ENCODE measurements at regions not wholly inside any gene's neighbourhood (a gene's known extent, or its start where the extent isn't known, plus 50 kb on each side); places are given as distances from the start of the nearest gene placed in this dataset.

DNA sequence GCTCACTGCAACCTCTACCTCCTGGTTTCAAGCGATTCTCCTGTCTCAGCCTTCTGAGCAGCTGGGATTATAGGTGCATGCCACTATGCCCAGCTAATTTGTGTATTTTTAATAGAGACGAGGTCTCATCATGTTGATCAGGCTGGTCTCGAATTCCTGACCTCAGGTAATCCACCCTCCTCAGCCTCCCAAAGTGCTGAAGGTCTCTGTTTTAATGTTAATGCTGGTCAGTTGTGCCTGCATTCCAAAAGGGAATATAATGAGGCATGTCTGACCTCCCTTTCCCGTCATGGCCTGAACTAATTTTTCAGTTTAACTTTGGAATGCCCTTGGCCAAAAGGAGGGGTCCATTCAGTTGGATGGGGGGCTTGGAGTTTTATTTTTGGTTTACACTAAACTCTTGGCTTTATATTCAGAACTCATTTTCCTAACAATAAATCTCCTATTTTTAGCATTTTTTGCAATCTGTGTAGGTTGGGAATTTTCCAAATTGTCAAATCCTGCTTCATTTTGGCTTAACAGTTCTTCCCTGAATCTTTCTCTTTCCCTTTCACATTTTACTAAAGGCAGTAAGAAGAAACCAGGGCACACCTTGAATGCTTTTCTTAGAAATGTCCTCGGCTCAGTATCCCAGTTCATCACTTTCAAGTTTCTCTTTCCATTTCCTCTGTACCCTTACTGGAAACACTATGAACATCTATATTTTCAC, 1175.5 kb downstream of the MAT2B start:
- no peaks in the 10 kb centered on the region for H3K9me3 ChIP-seq
- no peaks in the 10 kb centered on the region for H3K36me3 ChIP-seq
- no peak overlapping the region for H3K4me3 ChIP-seq
- DNase-seq (no peak), ATAC-seq (no peak)
- no peaks in the 10 kb centered on the region for H3K27me3 ChIP-seq
- intact Hi-C loops (cut with DNase I): no loop called here
- 23% methylated on average over 4 of the region's 5 CpGs for WGBS (ENCODE audit: insufficient coverage, low coverage, low lambda C conversion rate, missing lambda C conversion rate)
- H3K27ac ChIP-seq: no peak overlapping the region
- TF ChIP-seq, protein P1, sequence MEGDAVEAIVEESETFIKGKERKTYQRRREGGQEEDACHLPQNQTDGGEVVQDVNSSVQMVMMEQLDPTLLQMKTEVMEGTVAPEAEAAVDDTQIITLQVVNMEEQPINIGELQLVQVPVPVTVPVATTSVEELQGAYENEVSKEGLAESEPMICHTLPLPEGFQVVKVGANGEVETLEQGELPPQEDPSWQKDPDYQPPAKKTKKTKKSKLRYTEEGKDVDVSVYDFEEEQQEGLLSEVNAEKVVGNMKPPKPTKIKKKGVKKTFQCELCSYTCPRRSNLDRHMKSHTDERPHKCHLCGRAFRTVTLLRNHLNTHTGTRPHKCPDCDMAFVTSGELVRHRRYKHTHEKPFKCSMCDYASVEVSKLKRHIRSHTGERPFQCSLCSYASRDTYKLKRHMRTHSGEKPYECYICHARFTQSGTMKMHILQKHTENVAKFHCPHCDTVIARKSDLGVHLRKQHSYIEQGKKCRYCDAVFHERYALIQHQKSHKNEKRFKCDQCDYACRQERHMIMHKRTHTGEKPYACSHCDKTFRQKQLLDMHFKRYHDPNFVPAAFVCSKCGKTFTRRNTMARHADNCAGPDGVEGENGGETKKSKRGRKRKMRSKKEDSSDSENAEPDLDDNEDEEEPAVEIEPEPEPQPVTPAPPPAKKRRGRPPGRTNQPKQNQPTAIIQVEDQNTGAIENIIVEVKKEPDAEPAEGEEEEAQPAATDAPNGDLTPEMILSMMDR (IDR thresholded peaks at IDR 0.05): no peak
- no peak for TF ChIP-seq POLR2A (IDR thresholded peaks at IDR 0.05)
- H3K4me1 ChIP-seq: no peaks in the 10 kb centered on the region

DNA sequence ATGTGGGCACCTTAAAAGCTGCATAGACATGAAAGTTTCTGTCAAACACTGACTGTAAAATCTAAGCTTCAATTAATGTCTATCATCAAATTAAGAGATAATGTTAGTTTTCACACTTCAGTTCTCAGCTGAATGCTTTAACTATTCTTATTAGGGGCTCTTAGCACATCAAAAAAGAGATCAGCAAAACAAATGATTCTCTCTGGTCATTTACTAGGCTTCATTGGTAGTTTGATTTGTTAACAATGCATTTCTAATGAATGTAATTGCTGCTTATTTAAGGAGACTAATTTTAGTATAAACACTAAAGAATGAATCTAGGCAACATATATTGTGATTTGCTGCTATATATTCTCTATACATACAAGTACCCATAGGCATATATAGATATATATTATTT, 1182.0 kb downstream of the MAT2B start:
- Histone ChIP-seq H3K4me3 (no peak overlapping the region), H3K4me1 (no peaks in the 10 kb centered on the region), H3K27me3 (no peaks in the 10 kb centered on the region), H3K27ac (no peak overlapping the region), H3K36me3 (no peaks in the 10 kb centered on the region), H3K9me3 (no peaks in the 10 kb centered on the region)
- DNase-seq: no peak
- ATAC-seq: no peak
- TF ChIP-seq, protein P1 (IDR thresholded peaks at IDR 0.05): no peak
- no peak for TF ChIP-seq POLR2A (IDR thresholded peaks at IDR 0.05)
- intact Hi-C loops (cut with DNase I): no loop called here

DNA sequence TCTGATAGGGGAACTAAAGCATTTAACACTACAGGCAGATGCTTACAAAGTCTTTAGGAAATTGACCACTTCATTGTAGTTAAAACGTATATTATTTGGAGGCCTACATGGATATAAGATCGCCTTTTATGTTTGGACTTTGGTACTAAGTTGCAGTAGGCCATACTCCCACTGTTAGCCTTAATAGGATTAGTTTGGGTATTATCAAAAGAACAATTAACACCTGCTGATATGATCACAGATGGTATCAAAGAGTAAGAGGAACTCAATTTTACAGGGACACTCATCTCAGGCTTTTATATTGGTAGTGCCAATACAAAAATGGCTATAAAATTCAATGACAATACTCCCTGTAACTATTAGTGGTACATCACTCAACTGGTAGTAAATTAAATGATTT, 1183.0 kb downstream of the MAT2B start:
- no peak for DNase-seq
- Histone ChIP-seq H3K4me1 (no peaks in the 10 kb centered on the region), H3K27me3 (no peaks in the 10 kb centered on the region), H3K4me3 (no peak overlapping the region), H3K27ac (no peak overlapping the region), H3K36me3 (no peaks in the 10 kb centered on the region), H3K9me3 (no peaks in the 10 kb centered on the region)
- TF ChIP-seq, protein P1 (IDR thresholded peaks at IDR 0.05): no peak
- TF ChIP-seq POLR2A (IDR thresholded peaks at IDR 0.05): no peak
- intact Hi-C loops (cut with DNase I): no loop called here
- 36% methylated on average over 2 of the region's 2 CpGs for WGBS (ENCODE audit: insufficient coverage, low coverage, low lambda C conversion rate, missing lambda C conversion rate)
- ATAC-seq: no peak

DNA sequence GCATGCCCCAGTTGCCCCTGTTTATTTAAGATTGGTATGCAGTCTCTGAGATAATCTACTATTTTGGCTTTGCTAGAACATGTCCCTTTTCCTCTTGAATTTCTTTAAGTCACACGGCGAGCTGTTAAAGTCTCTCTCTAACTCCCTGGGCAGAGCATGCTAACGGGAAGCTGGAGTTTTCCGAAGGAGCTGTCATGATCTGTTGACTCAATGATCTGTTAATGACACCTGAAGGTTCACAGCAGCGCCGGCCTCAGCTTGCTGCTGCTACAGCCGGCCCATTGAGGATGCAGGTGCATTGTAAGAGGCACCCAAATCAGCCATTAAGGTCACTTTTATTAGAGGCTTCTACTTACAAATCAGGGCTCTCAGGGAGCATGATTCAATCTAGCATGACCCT, 1203.4 kb downstream of the MAT2B start:
- intact Hi-C loops (cut with DNase I): no loop called here
- no peaks in the 10 kb centered on the region for H3K4me1 ChIP-seq
- H3K27ac ChIP-seq: no peak overlapping the region
- no peaks in the 10 kb centered on the region for H3K9me3 ChIP-seq
- no peak overlapping the region for H3K4me3 ChIP-seq
- TF ChIP-seq, protein P1 (IDR thresholded peaks at IDR 0.05): no peak
- DNase-seq: no peak
- WGBS (ENCODE audit: insufficient coverage, low coverage, low lambda C conversion rate, missing lambda C conversion rate): 31% methylated on average over 5 of the region's 7 CpGs
- H3K36me3 ChIP-seq: no peaks in the 10 kb centered on the region
- H3K27me3 ChIP-seq: no peaks in the 10 kb centered on the region
- no peak for ATAC-seq

DNA sequence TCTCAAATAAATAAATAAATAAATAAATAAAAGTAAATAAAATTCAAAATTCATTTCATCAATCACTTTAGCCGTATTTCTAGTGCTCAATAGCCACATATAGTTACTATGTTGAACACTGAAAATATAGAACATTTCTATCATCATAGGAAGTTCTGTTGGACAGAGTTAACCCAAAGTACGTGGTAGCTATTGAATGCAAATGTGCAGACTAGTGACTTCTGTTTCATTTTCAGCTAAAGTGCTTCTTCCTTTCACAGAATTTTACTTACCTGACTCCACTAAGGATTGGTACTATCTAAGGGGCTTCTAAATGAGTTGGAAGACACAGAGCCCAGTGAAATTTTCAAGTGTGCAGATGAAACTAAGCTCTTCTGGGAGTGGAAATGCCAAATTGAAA, 1208.3 kb downstream of the MAT2B start:
- H3K27me3 ChIP-seq: no peaks in the 10 kb centered on the region
- H3K9me3 ChIP-seq: no peaks in the 10 kb centered on the region
- H3K4me3 ChIP-seq: no peak overlapping the region
- intact Hi-C loops (cut with DNase I): no loop called here
- no peaks in the 10 kb centered on the region for H3K4me1 ChIP-seq
- no peaks in the 10 kb centered on the region for H3K36me3 ChIP-seq
- WGBS (ENCODE audit: insufficient coverage, low coverage, low lambda C conversion rate, missing lambda C conversion rate): 54% methylated on average over 2 of the region's 2 CpGs
- ATAC-seq (no peak), DNase-seq (no peak)
- TF ChIP-seq POLR2A (IDR thresholded peaks at IDR 0.05): no peak
- TF ChIP-seq, protein P1 (IDR thresholded peaks at IDR 0.05): no peak
- H3K27ac ChIP-seq: no peak overlapping the region
